Stomach (tissue), 4 donors: ENCODE measurements at regions not wholly inside any gene's neighbourhood (a gene's known extent, or its start where the extent isn't known, plus 50 kb on each side); places are given as distances from the start of the nearest gene placed in this dataset.
"Not testable (repeated sequence)": the region's sequence is repeated elsewhere in the genome, so short reads cannot be mapped to it uniquely, and the experiment has no call there.

ENCODE experiments used
- EP300 ChIP-seq: sonication (generic); formaldehyde crosslinking; IDR thresholded peaks from one replicate; pipeline ENCODE4 v1.6.1; 2017; ENCODE audit warnings: antibody characterized with exemption
- POLR2A ChIP-seq, 4 donors: fragments of 450-650 bp; IDR thresholded peaks; one replicate each; pipeline ENCODE4 v1.6.1; 2016; ENCODE audit warnings: antibody characterized with exemption in 4 of 4, control low read depth in 2 of 4, mild to moderate bottlenecking in 1 of 4, moderate library complexity in 1 of 4
- TF ChIP-seq, protein P1 (sequence below), 7 experiments: fragments of 450-650 bp in 4 of 7; fragments of 200-600 bp in 3 of 7; sonication (generic) in 3 of 7; IDR thresholded peaks; one replicate each; pipeline ENCODE4 v1.5.1; 2016 to 2019; ENCODE audit warnings: antibody characterized with exemption in 7 of 7, control low read depth in 2 of 7, mild to moderate bottlenecking in 1 of 7

DNA sequence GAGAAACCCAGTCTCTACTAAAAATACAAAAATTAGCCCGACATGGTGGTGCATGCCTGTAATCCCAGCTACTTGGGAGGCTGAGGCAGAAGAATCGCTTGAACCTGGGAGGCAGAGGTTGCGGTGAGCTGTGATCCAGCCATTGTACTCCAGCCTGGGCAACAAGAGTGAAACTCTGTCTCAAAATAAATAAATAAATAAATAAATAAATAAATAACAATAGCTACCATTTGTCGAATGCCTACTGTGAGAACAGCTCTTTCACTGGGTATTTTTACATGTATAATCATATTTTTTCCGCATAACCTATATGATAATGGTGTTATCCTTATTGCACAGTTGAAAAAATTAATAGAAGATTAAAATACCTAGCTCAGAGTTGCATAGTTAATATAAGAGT is 177.4 kb downstream of the PHLDA1 start:
- TF ChIP-seq, protein P1, sequence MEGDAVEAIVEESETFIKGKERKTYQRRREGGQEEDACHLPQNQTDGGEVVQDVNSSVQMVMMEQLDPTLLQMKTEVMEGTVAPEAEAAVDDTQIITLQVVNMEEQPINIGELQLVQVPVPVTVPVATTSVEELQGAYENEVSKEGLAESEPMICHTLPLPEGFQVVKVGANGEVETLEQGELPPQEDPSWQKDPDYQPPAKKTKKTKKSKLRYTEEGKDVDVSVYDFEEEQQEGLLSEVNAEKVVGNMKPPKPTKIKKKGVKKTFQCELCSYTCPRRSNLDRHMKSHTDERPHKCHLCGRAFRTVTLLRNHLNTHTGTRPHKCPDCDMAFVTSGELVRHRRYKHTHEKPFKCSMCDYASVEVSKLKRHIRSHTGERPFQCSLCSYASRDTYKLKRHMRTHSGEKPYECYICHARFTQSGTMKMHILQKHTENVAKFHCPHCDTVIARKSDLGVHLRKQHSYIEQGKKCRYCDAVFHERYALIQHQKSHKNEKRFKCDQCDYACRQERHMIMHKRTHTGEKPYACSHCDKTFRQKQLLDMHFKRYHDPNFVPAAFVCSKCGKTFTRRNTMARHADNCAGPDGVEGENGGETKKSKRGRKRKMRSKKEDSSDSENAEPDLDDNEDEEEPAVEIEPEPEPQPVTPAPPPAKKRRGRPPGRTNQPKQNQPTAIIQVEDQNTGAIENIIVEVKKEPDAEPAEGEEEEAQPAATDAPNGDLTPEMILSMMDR (IDR thresholded peaks at IDR 0.05), result not testable (repeated sequence)
- not testable (repeated sequence) for TF ChIP-seq POLR2A (IDR thresholded peaks at IDR 0.05); EP300
